HTR-8/SVneo (cell line): ENCODE measurements at regions not wholly inside any gene's neighbourhood (a gene's known extent, or its start where the extent isn't known, plus 50 kb on each side); places are given as distances from the start of the nearest gene placed in this dataset.

ENCODE experiments used
- DNase-seq: peaks from one replicate; pipeline ENCODE4 v3.0.0; 2011; ENCODE audit warnings: low spot score, mixed read lengths; ENCODE audit not compliant: insufficient read length
- FAIRE-seq: peaks from 2 replicates; lab custom pipeline; 2011; peaks lifted over from hg19 to GRCh38; lab: Jason Lieb, UNC

GRCh38 chr16:54405478-54405877 lies 118.9 kb upstream of the IRX3 start:
- FAIRE-seq (no peak), DNase-seq (no peak)

GRCh38 chr16:54403580-54403979 lies 117.0 kb upstream of the IRX3 start:
- DNase-seq (no peak), FAIRE-seq (no peak)

GRCh38 chr16:54402873-54403272 lies 116.3 kb upstream of the IRX3 start:
- DNase-seq (no peak), FAIRE-seq (no peak)

- DNase-seq = no peak
- no peak for FAIRE-seq
Measured at GRCh38 chr16:54402270-54402669, 115.7 kb upstream of the IRX3 start.

- FAIRE-seq = no peak
Measured at GRCh38 chr16:54400261-54400660, 113.7 kb upstream of the IRX3 start.

GRCh38 chr16:54398986-54399385 lies 112.4 kb upstream of the IRX3 start:
- FAIRE-seq (no peak), DNase-seq (no peak)

More at GRCh38 chr16:54400261-54400660, 113.7 kb upstream of the IRX3 start:
- DNase-seq = no peak

GRCh38 chr16:54397838-54398237 lies 111.3 kb upstream of the IRX3 start:
- DNase-seq (no peak), FAIRE-seq (no peak)

GRCh38 chr16:54397190-54397835 lies 110.7 kb upstream of the IRX3 start:
- no peak for DNase-seq
- no peak for FAIRE-seq

GRCh38 chr16:54389836-54390494 lies 103.4 kb upstream of the IRX3 start:
- FAIRE-seq = no peak
- no peak for DNase-seq

GRCh38 chr16:54385141-54385540 lies 98.6 kb upstream of the IRX3 start:
- FAIRE-seq (no peak), DNase-seq (no peak)

- FAIRE-seq (no peak), DNase-seq (no peak)
Measured at GRCh38 chr16:54381601-54382313, 95.2 kb upstream of the IRX3 start.

- FAIRE-seq (no peak), DNase-seq (no peak)
Measured at GRCh38 chr16:54375071-54375470, 88.5 kb upstream of the IRX3 start.

GRCh38 chr16:54373534-54374520 lies 87.2 kb upstream of the IRX3 start:
- peak; percentile 72 for FAIRE-seq
- peak; percentile 72 for DNase-seq

GRCh38 chr16:54370278-54371040 lies 83.9 kb upstream of the IRX3 start:
- FAIRE-seq (no peak), DNase-seq (no peak)

GRCh38 chr16:54369861-54370260 lies 83.3 kb upstream of the IRX3 start:
- DNase-seq (no peak), FAIRE-seq (no peak)

GRCh38 chr16:54366943-54367342 lies 80.4 kb upstream of the IRX3 start:
- no peak for DNase-seq
- FAIRE-seq = no peak

- FAIRE-seq = no peak
- DNase-seq = no peak
Measured at GRCh38 chr16:54365990-54366634, 79.5 kb upstream of the IRX3 start.

GRCh38 chr16:54363766-54364165 lies 77.2 kb upstream of the IRX3 start:
- DNase-seq (no peak), FAIRE-seq (no peak)

- FAIRE-seq (no peak), DNase-seq (no peak)
Measured at GRCh38 chr16:54362591-54363206, 76.1 kb upstream of the IRX3 start.
